Transverse colon (tissue), 4 donors: ENCODE measurements at regions not wholly inside any gene's neighbourhood (a gene's known extent, or its start where the extent isn't known, plus 50 kb on each side); places are given as distances from the start of the nearest gene placed in this dataset.

Source experiments
- EP300 ChIP-seq: sonication (generic); formaldehyde crosslinking; IDR thresholded peaks from one replicate; pipeline ENCODE4 v1.6.1; 2017; ENCODE audit warnings: antibody characterized with exemption, low read depth
- POLR2A ChIP-seq: fragments of 450-650 bp; IDR thresholded peaks from one replicate; pipeline ENCODE4 v1.6.1; 2016; ENCODE audit warnings: antibody characterized with exemption, mild to moderate bottlenecking, moderate library complexity
- POLR2AphosphoS5 ChIP-seq, 3 donors: sonication (generic); formaldehyde crosslinking; IDR thresholded peaks; one replicate each; pipeline ENCODE4 v1.6.1; 2016; ENCODE audit warnings: antibody characterized with exemption in 3 of 3
- TF ChIP-seq, protein P1 (sequence below), 5 experiments: fragments of 200-600 bp in 3 of 5; fragments of 450-650 bp in 2 of 5; sonication (generic) in 3 of 5; IDR thresholded peaks; 1 replicate in 2 of 5; 2 replicates in 3 of 5; pipeline ENCODE4 v1.5.1; 2016 to 2017; ENCODE audit warnings: antibody characterized with exemption in 5 of 5, inconsistent platforms in 3 of 5, mild to moderate bottlenecking in 2 of 5, moderate library complexity in 1 of 5

DNA sequence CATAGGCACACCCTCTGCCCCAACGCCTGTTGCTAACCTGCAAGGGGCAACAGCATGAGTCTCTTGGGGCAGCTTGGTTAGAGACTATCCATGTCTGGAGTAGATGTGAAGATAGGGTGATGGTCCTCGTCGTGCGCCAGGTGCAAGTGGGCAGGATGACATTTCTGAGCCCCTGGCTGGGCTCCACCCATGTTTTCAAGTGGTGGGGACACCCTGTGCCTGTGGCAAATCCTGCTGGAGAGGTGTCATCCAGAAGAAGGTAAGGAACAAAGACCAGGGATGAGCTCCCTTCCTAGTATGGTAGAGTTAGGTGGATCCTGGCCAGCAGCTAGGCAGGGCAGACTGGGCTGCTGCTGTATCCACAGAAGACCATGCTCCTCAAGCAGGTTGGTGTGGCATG, 152.6 kb downstream of the ABHD5 start:
- TF ChIP-seq POLR2A: no peak
- TF ChIP-seq, protein P1, sequence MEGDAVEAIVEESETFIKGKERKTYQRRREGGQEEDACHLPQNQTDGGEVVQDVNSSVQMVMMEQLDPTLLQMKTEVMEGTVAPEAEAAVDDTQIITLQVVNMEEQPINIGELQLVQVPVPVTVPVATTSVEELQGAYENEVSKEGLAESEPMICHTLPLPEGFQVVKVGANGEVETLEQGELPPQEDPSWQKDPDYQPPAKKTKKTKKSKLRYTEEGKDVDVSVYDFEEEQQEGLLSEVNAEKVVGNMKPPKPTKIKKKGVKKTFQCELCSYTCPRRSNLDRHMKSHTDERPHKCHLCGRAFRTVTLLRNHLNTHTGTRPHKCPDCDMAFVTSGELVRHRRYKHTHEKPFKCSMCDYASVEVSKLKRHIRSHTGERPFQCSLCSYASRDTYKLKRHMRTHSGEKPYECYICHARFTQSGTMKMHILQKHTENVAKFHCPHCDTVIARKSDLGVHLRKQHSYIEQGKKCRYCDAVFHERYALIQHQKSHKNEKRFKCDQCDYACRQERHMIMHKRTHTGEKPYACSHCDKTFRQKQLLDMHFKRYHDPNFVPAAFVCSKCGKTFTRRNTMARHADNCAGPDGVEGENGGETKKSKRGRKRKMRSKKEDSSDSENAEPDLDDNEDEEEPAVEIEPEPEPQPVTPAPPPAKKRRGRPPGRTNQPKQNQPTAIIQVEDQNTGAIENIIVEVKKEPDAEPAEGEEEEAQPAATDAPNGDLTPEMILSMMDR (IDR thresholded peaks at IDR 0.05): no peak
- TF ChIP-seq EP300: no peak
- TF ChIP-seq POLR2AphosphoS5 (IDR thresholded peaks at IDR 0.05): no peak
